Hepatocyte (in vitro differentiated cells): ENCODE measurements at regions not wholly inside any gene's neighbourhood (a gene's known extent, or its start where the extent isn't known, plus 50 kb on each side); places are given as distances from the start of the nearest gene placed in this dataset.

Source experiments
- EZH2 ChIP-seq: fragments of 200-600 bp; sonication (generic); IDR thresholded peaks from 2 replicates; pipeline ENCODE4 v1.6.1; 2016; ENCODE audit warnings: antibody characterized with exemption, mild to moderate bottlenecking, borderline replicate concordance
- EZH2phosphoT487 ChIP-seq: fragments of 200-600 bp; sonication (generic); IDR thresholded peaks from one replicate; pipeline ENCODE4 v1.6.1; 2018; ENCODE audit warnings: antibody characterized with exemption, mild to moderate bottlenecking, low read depth, moderate library complexity; ENCODE audit not compliant: unreplicated experiment, severe bottlenecking
- TF ChIP-seq, protein P1 (sequence below): fragments of 200-600 bp; sonication (generic); IDR thresholded peaks from 2 replicates; pipeline ENCODE4 v1.5.1; 2016; ENCODE audit warnings: antibody characterized with exemption, mild to moderate bottlenecking; ENCODE audit not compliant: poor library complexity

GRCh38 chr2:145059343-145059742, 539.4 kb upstream of the ZEB2 start:
- TF ChIP-seq EZH2phosphoT487 (no peak), EZH2 (no peak)
- TF ChIP-seq, protein P1, sequence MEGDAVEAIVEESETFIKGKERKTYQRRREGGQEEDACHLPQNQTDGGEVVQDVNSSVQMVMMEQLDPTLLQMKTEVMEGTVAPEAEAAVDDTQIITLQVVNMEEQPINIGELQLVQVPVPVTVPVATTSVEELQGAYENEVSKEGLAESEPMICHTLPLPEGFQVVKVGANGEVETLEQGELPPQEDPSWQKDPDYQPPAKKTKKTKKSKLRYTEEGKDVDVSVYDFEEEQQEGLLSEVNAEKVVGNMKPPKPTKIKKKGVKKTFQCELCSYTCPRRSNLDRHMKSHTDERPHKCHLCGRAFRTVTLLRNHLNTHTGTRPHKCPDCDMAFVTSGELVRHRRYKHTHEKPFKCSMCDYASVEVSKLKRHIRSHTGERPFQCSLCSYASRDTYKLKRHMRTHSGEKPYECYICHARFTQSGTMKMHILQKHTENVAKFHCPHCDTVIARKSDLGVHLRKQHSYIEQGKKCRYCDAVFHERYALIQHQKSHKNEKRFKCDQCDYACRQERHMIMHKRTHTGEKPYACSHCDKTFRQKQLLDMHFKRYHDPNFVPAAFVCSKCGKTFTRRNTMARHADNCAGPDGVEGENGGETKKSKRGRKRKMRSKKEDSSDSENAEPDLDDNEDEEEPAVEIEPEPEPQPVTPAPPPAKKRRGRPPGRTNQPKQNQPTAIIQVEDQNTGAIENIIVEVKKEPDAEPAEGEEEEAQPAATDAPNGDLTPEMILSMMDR = no peak
